Urinary bladder (tissue), 3 donors: ENCODE measurements at regions not wholly inside any gene's neighbourhood (a gene's known extent, or its start where the extent isn't known, plus 50 kb on each side); places are given as distances from the start of the nearest gene placed in this dataset.

Experiments
- DNase-seq: peaks from one replicate; pipeline ENCODE4 v3.0.0-alpha.2; 2015; ENCODE audit errors: extremely low spot score
- H3K27ac ChIP-seq: one replicate; pipeline ENCODE4 v1.5.1; 2013; ENCODE audit warnings: low read depth, mild to moderate bottlenecking, moderate library complexity
- H3K36me3 ChIP-seq: one replicate; pipeline ENCODE4 v1.6.1; 2013; ENCODE audit warnings: mild to moderate bottlenecking, moderate library complexity; ENCODE audit not compliant: insufficient read depth
- H3K4me1 ChIP-seq: one replicate; pipeline ENCODE4 v1.6.1; 2013; ENCODE audit warnings: mild to moderate bottlenecking, moderate library complexity; ENCODE audit not compliant: insufficient read depth
- H3K4me3 ChIP-seq: one replicate; pipeline ENCODE4 v1.5.1; 2013; ENCODE audit warnings: low read depth, low read length
- WGBS: extraction: QIAGEN DNeasy Blood & Tissue Kit; methylation state at CpG from one replicate; pipeline ENCODE4 v1.1.7; 2013; 5-methylcytosine and 5-hydroxymethylcytosine counted together
- donor health status: healthy with polysubstance abuse.
- donor health status: healthy.

DNA sequence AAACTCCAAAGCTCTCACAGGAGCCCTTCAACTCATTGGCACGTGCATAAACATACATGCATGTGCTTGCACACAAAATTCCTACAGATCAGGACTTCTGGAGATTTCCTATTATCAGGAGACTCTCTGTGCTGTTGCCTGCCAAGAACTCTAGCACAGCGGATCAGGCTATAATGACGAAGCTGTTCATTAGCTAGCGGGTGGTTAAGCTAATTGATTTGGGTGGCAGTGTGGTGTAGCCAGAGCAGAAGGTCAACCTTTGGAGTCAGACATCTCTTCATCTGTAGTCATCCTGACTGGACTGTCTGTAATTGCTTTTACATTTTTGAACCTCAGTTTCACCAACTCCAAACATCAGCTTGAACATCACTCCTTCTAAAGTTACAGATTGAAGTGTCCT is 69.0 kb downstream of the KIF2B start:
- no peak overlapping the region for H3K4me3 ChIP-seq
- no peak for DNase-seq
- no peak overlapping the region for H3K27ac ChIP-seq
- 87% methylated on average over 4 of the region's 4 CpGs for WGBS
- no peaks in the 10 kb centered on the region for H3K4me1 ChIP-seq
- no peaks in the 10 kb centered on the region for H3K36me3 ChIP-seq

DNA sequence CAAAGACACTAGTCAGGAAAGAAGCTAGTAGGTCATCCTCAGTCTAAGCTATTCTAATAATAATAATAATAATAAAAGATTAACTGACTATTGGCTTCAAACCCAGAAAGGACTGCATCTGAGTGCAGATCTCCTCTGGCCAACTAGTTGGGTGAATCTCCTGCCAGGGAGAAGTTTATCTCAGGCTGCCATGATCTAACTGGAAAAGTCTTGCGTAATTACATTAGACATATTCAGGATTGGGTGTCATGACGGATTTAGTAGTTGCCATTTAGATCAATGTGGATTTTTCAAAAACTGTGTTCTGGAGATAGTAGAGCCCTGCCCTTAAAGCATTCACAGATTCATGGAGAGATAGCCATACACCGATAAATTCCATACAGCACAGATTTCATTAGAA is 69.5 kb downstream of the KIF2B start:
- DNase-seq = no peak
- no peak overlapping the region for H3K27ac ChIP-seq
- 95% methylated on average over 3 of the region's 3 CpGs for WGBS
- no peak overlapping the region for H3K4me3 ChIP-seq
- no peaks in the 10 kb centered on the region for H3K36me3 ChIP-seq
- H3K4me1 ChIP-seq = no peaks in the 10 kb centered on the region

DNA sequence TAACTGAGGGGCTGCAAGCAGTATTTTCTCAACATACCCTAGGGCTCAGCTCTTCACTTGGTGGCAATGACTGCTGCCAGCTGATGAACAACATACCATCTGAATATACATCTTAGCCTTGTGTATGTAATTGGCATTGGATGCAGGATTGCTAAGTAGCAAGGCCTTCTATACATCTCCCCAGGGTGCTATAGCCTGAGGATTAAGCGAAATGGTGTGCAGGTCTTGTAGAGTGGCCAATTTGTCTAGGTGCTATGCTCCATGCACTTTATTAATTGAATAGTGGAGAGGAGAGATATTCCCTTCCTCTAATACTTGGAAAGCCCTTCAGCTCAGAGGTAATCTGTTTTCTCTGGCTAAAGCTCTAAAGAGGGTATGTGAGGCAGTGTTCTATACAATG is 71.9 kb downstream of the KIF2B start:
- Histone ChIP-seq H3K4me1 (no peaks in the 10 kb centered on the region), H3K27ac (no peak overlapping the region), H3K36me3 (no peaks in the 10 kb centered on the region), H3K4me3 (no peak overlapping the region)
- no peak for DNase-seq
- 41% methylated on average over 1 of the region's 1 CpG for WGBS

DNA sequence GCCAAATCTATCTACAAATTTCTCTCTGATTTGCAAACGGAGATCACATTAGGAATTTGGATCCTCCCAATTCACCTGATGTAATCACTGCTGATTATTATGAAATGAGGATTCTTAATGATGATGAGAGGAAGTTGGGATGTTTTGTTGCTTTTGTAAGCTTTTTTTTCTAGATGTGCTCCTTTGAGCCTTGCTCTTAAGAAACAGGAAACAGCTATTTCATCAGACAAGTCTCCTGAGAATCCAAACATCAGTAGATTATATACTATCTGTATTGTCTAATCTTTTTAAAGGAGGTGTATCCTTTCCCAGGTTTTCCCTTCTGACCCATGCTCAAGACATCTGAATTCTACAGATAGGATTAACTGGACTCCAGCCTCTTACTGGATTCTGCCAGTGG is 73.3 kb downstream of the KIF2B start:
- 76% methylated on average over 1 of the region's 1 CpG for WGBS
- no peak for DNase-seq
- H3K27ac ChIP-seq = no peak overlapping the region
- no peaks in the 10 kb centered on the region for H3K36me3 ChIP-seq
- no peaks in the 10 kb centered on the region for H3K4me1 ChIP-seq
- no peak overlapping the region for H3K4me3 ChIP-seq

DNA sequence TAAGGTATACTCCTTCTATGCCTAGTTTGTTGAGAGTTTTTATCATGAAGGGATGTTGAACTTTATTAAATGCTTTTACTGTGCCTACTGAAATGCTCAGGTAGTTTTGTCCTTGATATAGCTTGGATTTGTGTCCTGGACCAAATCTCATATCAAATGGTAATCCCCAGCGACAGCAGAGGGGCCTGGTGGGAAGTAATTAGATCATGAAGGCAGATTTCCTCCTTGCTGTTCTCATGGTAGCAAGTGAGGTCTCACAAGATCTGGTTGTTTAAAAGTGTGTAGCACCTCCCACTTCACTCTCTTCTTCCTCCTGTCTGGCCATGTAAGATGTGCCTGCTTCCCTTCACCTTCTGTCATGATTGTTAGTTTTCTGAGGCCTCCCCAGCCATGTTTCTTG is 78.2 kb downstream of the KIF2B start:
- Histone ChIP-seq H3K4me3 (no peak overlapping the region), H3K27ac (no peak overlapping the region), H3K4me1 (no peaks in the 10 kb centered on the region), H3K36me3 (no peaks in the 10 kb centered on the region)
- DNase-seq = no peak
- WGBS = 86% methylated on average over 1 of the region's 1 CpG

DNA sequence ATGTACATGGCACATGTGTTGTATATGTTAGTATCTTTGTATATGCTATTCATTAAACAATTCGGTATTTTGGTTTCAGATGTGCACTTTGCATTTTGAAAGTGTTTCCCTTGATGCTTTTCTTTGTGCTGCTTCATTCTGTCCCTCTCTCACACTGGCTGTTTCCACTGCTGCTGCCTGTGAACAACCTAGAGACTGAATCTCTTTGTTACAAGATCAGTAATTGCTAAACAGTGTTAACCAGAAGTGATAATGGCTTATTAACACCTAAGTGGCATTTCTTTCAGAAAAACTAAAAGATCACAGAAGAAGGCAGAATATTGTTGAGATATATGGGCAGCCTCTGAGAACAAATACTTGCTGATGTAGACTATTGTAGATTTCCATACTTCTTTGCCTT is 84.7 kb downstream of the KIF2B start:
- DNase-seq = no peak
- no peak overlapping the region for H3K27ac ChIP-seq
- no peaks in the 10 kb centered on the region for H3K4me1 ChIP-seq
- H3K36me3 ChIP-seq = no peaks in the 10 kb centered on the region
- no peak overlapping the region for H3K4me3 ChIP-seq
- WGBS = 72% methylated on average over 1 of the region's 1 CpG

DNA sequence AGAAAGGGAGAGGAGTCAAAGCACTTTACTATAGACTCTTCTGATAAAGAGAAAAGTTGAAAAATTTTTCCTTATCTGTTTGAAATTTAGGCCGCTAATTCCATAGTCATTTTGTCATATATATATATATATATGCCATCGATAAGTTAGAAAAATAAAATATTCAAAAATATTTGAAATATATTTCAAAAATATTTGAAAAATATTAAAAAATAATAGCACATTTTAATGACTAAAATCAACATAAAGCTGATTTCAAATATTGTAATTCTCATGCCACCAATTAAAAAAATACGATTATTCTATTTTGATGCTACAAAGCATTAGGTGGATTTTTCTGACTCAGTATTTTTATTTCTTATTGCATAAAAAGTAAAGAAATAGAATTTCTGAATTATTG is 87.1 kb downstream of the KIF2B start:
- Histone ChIP-seq H3K27ac (no peak overlapping the region), H3K4me3 (no peak overlapping the region), H3K36me3 (no peaks in the 10 kb centered on the region), H3K4me1 (no peaks in the 10 kb centered on the region)
- 96% methylated on average over 3 of the region's 3 CpGs for WGBS
- no peak for DNase-seq

DNA sequence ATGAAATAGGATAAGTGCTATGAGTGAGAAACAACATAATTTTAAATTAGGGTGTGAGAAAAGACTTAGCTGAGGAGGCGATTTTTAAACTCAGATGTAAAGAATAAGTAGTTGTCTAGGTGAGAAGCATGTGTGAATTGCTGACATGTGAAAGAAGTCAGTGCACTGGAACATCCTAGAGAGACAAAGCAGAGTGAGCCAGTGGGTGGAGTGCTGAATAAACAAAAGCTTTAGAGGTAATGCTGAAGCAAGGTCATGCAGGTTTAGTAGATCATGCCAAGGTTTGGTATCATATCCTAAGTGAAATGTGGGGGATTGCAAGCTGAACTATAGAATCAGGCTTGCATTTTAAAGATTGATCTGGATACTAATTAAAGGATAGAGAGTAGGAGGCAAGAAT is 89.4 kb downstream of the KIF2B start:
- DNase-seq = no peak
- Histone ChIP-seq H3K27ac (no peak overlapping the region), H3K36me3 (no peaks in the 10 kb centered on the region), H3K4me3 (no peak overlapping the region), H3K4me1 (no peaks in the 10 kb centered on the region)
- 75% methylated on average over 1 of the region's 1 CpG for WGBS

DNA sequence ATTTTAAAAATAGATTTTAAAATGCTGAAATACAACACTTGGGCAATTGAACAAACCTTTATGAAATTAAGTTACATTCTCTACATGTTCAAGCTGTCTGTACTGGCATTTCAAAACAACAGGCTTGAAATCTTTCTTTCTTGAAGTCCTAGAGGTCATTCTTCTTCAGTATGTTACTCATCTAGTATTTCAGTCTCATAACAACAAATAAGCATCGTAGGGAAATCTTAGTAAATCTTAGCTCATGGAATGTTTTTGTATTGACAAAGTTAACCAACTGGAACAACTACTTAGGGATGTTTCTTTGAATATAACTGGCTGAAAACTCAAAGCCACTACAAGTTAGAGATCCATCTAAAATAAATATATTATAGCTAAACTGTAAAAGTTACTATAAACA is 96.6 kb downstream of the KIF2B start:
- H3K4me1 ChIP-seq = no peaks in the 10 kb centered on the region
- H3K27ac ChIP-seq = no peak overlapping the region
- H3K36me3 ChIP-seq = no peaks in the 10 kb centered on the region
- DNase-seq = no peak
- WGBS = 41% methylated on average over 1 of the region's 1 CpG
- no peak overlapping the region for H3K4me3 ChIP-seq

DNA sequence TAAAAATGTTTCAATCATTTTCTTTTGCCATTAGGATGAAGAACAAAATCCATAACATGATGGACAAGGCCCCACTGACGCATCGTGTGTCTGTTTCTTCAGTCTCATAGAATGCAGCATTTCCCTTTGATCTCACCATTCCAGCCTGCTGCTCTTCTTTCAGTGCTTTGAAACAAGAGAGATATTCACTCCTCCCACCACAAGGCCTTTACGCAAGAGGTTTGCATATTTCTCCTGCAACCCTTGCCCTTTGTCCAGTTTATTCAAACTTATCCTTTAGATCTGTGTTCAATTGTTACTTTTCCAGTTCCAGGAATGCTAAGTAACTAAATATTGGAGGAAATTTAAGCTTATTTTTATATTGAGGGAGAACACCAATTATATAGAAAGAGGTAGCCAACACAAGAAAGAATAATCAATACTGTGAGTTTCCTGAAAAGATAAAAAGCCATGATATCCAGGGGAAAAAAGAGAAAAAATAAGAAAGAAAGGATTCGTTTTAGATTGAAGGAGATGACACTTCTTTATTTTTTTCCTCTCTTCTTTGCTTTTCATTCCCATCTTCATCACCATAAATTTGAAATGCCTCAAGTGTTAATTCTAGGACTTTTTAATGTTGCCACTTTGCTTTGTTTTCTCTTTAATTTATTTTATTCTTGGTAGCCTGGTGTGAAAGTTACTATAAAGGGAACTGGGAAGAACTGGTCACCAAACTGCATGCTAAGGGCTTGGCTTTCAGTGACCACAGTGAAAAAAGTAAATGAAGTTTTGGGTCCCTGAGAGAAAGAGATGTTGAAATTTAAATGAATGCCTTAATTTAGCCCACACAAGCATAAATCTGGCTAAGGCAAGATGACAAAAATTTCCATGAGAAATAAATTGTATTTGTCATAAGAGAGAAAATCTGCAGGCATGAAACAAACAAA is 102.1 kb downstream of the KIF2B start:
- Histone ChIP-seq H3K4me3 (no peak overlapping the region), H3K36me3 (no peaks in the 10 kb centered on the region), H3K4me1 (no peaks in the 10 kb centered on the region), H3K27ac (no peak overlapping the region)
- no peak for DNase-seq
- 50% methylated on average over 4 of the region's 4 CpGs for WGBS

DNA sequence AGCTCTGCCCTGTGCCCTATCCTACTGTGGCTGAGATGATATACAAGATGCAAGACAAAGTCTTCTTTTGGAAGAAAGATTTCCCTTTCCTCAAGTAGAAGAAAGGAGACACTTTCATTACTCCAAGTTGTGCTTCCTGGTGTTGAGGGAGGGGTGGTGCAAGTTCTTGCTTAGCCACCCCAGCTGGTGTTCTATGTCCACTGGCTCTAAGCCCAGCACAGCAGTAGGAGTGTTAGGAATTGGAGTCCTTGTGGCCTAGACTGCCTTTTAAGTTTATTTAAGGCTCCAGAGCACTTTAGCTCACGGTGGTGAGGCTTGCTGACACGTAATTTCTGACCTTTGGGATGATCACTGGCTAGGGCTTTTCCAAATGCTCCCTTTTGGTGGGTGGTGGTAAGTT is 109.7 kb downstream of the KIF2B start:
- Histone ChIP-seq H3K4me3 (no peak overlapping the region), H3K27ac (no peak overlapping the region), H3K36me3 (no peaks in the 10 kb centered on the region), H3K4me1 (no peaks in the 10 kb centered on the region)
- no peak for DNase-seq
- 53% methylated on average over 2 of the region's 2 CpGs for WGBS

DNA sequence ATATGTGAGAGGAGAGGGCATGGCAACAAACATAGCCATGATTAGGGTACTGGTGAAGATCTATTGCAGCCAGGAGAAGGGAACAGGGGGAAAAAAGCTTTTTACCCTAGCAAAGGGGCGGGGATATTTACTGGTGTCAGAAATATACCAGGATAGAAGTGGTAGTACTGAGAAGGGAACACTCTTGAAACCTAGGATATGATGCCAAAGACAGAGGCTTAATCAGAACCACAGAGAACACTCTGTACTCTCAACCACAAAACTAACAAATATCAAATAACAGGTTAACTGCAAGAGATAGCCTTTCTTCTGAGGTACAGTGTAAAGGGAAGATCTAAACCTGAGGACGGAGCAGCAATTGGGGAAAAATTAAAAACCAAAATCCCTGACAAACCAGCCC is 112.2 kb downstream of the KIF2B start:
- H3K27ac ChIP-seq = no peak overlapping the region
- no peak overlapping the region for H3K4me3 ChIP-seq
- 86% methylated on average over 2 of the region's 2 CpGs for WGBS
- DNase-seq = no peak
- no peaks in the 10 kb centered on the region for H3K4me1 ChIP-seq
- H3K36me3 ChIP-seq = no peaks in the 10 kb centered on the region

DNA sequence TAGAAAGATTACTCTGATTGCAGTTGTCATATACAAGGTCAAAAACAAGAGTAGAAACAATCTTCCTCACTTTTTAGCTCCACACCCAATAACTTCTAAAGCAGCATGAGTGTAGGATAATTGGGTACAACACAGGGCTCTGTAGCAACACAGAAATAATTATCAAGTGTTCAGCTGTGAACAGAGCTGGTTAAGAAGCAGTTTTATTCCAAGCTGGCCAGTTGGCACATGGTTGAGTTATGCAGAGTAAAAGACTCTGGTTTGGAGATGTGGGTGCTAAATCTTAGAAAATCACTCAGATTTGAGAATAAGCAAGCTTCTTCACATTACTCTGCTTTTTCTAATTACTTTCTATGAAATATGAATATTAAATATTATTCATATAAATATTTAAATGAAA is 118.5 kb downstream of the KIF2B start:
- Histone ChIP-seq H3K4me3 (no peak overlapping the region), H3K4me1 (no peaks in the 10 kb centered on the region), H3K27ac (no peak overlapping the region), H3K36me3 (no peaks in the 10 kb centered on the region)
- DNase-seq = no peak

DNA sequence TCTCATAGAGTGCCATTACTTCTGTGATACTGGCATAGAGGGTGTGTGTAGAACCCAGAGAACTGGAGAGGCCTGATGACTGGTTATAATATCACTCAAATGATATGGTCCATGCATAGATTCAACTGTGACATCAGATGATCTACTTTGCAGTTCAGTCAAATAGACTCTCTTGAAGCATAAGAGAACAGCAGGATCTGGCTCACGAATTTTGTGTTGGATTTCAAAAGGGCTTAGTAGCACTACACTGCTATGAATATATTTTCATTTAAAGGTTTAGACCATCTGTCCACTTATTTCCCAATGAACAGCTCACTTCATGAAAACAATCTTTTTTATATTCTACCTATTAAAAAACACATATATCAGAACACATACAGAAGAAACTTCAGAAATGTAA is 119.7 kb downstream of the KIF2B start:
- WGBS = 76% methylated on average over 1 of the region's 1 CpG
- H3K27ac ChIP-seq = no peak overlapping the region
- no peak for DNase-seq
- no peaks in the 10 kb centered on the region for H3K36me3 ChIP-seq
- no peaks in the 10 kb centered on the region for H3K4me1 ChIP-seq
- no peak overlapping the region for H3K4me3 ChIP-seq

DNA sequence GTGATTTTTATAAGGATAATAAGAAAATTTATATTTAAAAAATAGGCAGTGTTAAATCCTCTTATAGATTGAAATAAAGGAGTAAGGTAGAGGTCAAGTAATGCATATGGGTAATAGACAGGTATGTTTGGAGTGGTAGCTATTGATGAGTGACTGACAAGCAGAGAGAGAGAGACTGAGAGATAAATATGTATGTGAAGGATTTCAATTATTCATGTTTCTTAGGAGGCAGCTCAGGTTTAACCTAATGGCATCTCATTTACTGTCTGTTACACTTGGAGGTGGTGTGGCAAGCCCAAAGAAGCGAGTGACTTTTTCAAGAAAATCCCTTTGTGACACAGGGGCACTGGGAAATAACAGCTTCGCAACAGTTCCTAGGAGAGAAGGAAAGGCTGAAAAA is 120.2 kb downstream of the KIF2B start:
- no peak for DNase-seq
- 93% methylated on average over 2 of the region's 2 CpGs for WGBS
- H3K36me3 ChIP-seq = no peaks in the 10 kb centered on the region

More for the DNA sequence above, 120.2 kb downstream of the KIF2B start:
- Histone ChIP-seq H3K4me3 (no peak overlapping the region), H3K27ac (no peak overlapping the region), H3K4me1 (no peaks in the 10 kb centered on the region)
